IMR-90 (cell line): ENCODE measurements at regions not wholly inside any gene's neighbourhood (a gene's known extent, or its start where the extent isn't known, plus 50 kb on each side); places are given as distances from the start of the nearest gene placed in this dataset.

Experiments used
- ATAC-seq: fragments of 200-7000 bp; cut with Tn5 transposase; 2 replicates; pipeline ENCODE4 v1.9.1; 2020; ENCODE audit warnings: low read depth, mild to moderate bottlenecking, moderate library complexity
- BruUV-seq: library from RNA; stranded (reverse); fragments of 400-500 nt; replicated peaks from 2 replicates; lab custom pipeline; 2021; lab: Mats Ljungman, UMichigan
- CTCF ChIA-PET: fragments of 300-600 bp; formaldehyde crosslinking; extraction: SDS; loops from one replicate; lab custom pipeline; 2021; ENCODE audit warnings: antibody characterized with exemption; lab: Yijun Ruan, JAX
- POLR2A ChIA-PET: fragments of 300-600 bp; sonication (Branson Sonifier 250); formaldehyde crosslinking; loops from one replicate; lab custom pipeline; 2022; ENCODE audit warnings: antibody characterized with exemption; ENCODE audit not compliant: unreplicated experiment; lab: Charles Lee
- DNase-seq: peaks from one replicate; pipeline ENCODE4 v3.0.0; 2013
- H2AFZ ChIP-seq: replicated peaks from 2 replicates; pipeline ENCODE3; 2013; ENCODE audit warnings: low read length, mild to moderate bottlenecking; ENCODE audit not compliant: poor library complexity
- H2AK5ac ChIP-seq: 2 replicates; pipeline ENCODE4 v1.6.1; 2013; ENCODE audit warnings: low read depth, low read length, inconsistent platforms
- H2AK9ac ChIP-seq: replicated peaks from 2 replicates; pipeline ENCODE3; 2013; ENCODE audit warnings: mild to moderate bottlenecking, low read depth, low read length, moderate library complexity; ENCODE audit not compliant: poor library complexity
- H2BK120ac ChIP-seq: 2 replicates; pipeline ENCODE4 v1.6.1; 2013; ENCODE audit warnings: low read depth, low read length, inconsistent platforms
- H2BK15ac ChIP-seq: 3 replicates; pipeline ENCODE4 v1.6.1; 2013; ENCODE audit warnings: low read depth, low read length, inconsistent platforms
- H2BK20ac ChIP-seq: 2 replicates; pipeline ENCODE4 v1.6.1; 2013; ENCODE audit warnings: low read depth, mild to moderate bottlenecking, inconsistent platforms, low read length, moderate library complexity
- H2BK5ac ChIP-seq: 2 replicates; pipeline ENCODE4 v1.6.1; 2013; ENCODE audit warnings: mild to moderate bottlenecking, low read depth, low read length, inconsistent platforms; ENCODE audit not compliant: poor library complexity, severe bottlenecking
- H3K14ac ChIP-seq: replicated peaks from 2 replicates; pipeline ENCODE4 v1.6.1; 2013; ENCODE audit warnings: low read depth, low read length, inconsistent platforms
- H3K18ac ChIP-seq: 2 replicates; pipeline ENCODE4 v1.6.1; 2013; ENCODE audit warnings: low read depth, low read length, control low read depth
- H3K23ac ChIP-seq: 2 replicates; pipeline ENCODE4 v1.6.1; 2013; ENCODE audit warnings: low read depth, low read length, inconsistent platforms
- H3K27ac ChIP-seq: 2 replicates; pipeline ENCODE4 v1.5.1; 2013; ENCODE audit warnings: mild to moderate bottlenecking, control low read depth, low read length; ENCODE audit not compliant: insufficient read depth
- H3K27me3 ChIP-seq: 2 replicates; pipeline ENCODE4 v1.6.1; 2013; ENCODE audit warnings: low read length; ENCODE audit not compliant: control insufficient read depth, insufficient read depth
- H3K36me3 ChIP-seq: 2 replicates; pipeline ENCODE4 v1.6.1; 2013; ENCODE audit warnings: low read length, mixed read lengths; ENCODE audit not compliant: control insufficient read depth, insufficient read depth
- H3K4ac ChIP-seq: 2 replicates; pipeline ENCODE4 v1.6.1; 2013; ENCODE audit warnings: low read depth, low read length, inconsistent platforms
- H3K4me1 ChIP-seq: 2 replicates; pipeline ENCODE4 v1.6.1; 2013; ENCODE audit warnings: low read length, mixed read lengths; ENCODE audit not compliant: control insufficient read depth, insufficient read depth
- H3K4me2 ChIP-seq: 2 replicates; pipeline ENCODE4 v1.6.1; 2013; ENCODE audit warnings: low read depth, mild to moderate bottlenecking, control low read depth, low read length, moderate library complexity
- H3K4me3 ChIP-seq: 2 replicates; pipeline ENCODE4 v1.5.1; 2013; ENCODE audit warnings: low read depth, mild to moderate bottlenecking, control low read depth, low read length, moderate library complexity; ENCODE audit not compliant: insufficient read depth
- H3K56ac ChIP-seq: 2 replicates; pipeline ENCODE4 v1.6.1; 2013; ENCODE audit warnings: low read length, inconsistent platforms; ENCODE audit not compliant: insufficient read depth; ENCODE audit errors: extremely low read depth
- H3K79me1 ChIP-seq, 2 experiments: 2 replicates each; pipeline ENCODE4 v1.6.1; 2013; ENCODE audit warnings: low read length in 2 of 2, inconsistent platforms in 1 of 2, low read depth in 1 of 2
- H3K9ac ChIP-seq: 2 replicates; pipeline ENCODE4 v1.6.1; 2013; ENCODE audit warnings: low read depth, low read length, control low read depth
- H3K9me1 ChIP-seq: 2 replicates; pipeline ENCODE4 v1.6.1; 2013; ENCODE audit warnings: low read length, inconsistent platforms; ENCODE audit not compliant: insufficient read depth
- H3K9me3 ChIP-seq: 2 replicates; pipeline ENCODE4 v1.6.1; 2013; ENCODE audit warnings: low read length; ENCODE audit not compliant: control insufficient read depth, insufficient read depth
- H4K20me1 ChIP-seq: 2 replicates; pipeline ENCODE4 v1.6.1; 2013; ENCODE audit warnings: low read length, inconsistent platforms; ENCODE audit not compliant: insufficient read depth
- H4K5ac ChIP-seq: 2 replicates; pipeline ENCODE4 v1.6.1; 2013; ENCODE audit warnings: mild to moderate bottlenecking, low read depth, low read length, control low read depth
- H4K8ac ChIP-seq, 2 experiments: 2 replicates each; pipeline ENCODE4 v1.6.1; 2013; ENCODE audit warnings: low read depth in 2 of 2, low read length in 2 of 2, control low read depth in 1 of 2, inconsistent platforms in 1 of 2
- H4K91ac ChIP-seq: 2 replicates; pipeline ENCODE4 v1.6.1; 2013; ENCODE audit warnings: low read depth, low read length, inconsistent platforms; ENCODE audit not compliant: insufficient read depth
- CEBPB ChIP-seq: IDR thresholded peaks from 2 replicates; pipeline ENCODE4 v1.6.1; 2012; ENCODE audit warnings: low read depth, low read length, improper control_type of control experiment
- FOS ChIP-seq: fragments of 150-350 bp; IDR thresholded peaks from 2 replicates; pipeline ENCODE4 v1.6.1; 2016; ENCODE audit warnings: low read depth, low read length
- RCOR1 ChIP-seq: IDR thresholded peaks from 2 replicates; pipeline ENCODE4 v1.6.1; 2012; ENCODE audit warnings: mild to moderate bottlenecking, low read length, improper control_type of control experiment; ENCODE audit not compliant: insufficient replicate concordance
- RFX5 ChIP-seq: IDR thresholded peaks from 2 replicates; pipeline ENCODE4 v1.8.0; 2012; ENCODE audit warnings: low read depth, mild to moderate bottlenecking, low read length, moderate library complexity
- SMC3 ChIP-seq: fragments of 150-350 bp; IDR thresholded peaks from 2 replicates; pipeline ENCODE4 v1.6.1; 2016; ENCODE audit warnings: low read depth, mild to moderate bottlenecking, antibody characterized with exemption, low read length, moderate library complexity
- WGBS, 2 experiments: methylation state at CpG; one replicate each; pipeline versions ENCODE4 v1.1.5 to v1.1.7; 2013; ENCODE audit warnings: missing lambda C conversion rate in 2 of 2; ENCODE audit not compliant: insufficient read length in 1 of 2; ENCODE audit errors: extremely low coverage in 2 of 2; 5-methylcytosine and 5-hydroxymethylcytosine counted together
- dilution Hi-C: fragments of 300-500 bp; cut with HindIII; formaldehyde crosslinking; loops from one replicate; pipeline ENCODE4 v1.14.3; 2018; ENCODE audit warnings: low sequenced_read_pairs; ENCODE audit not compliant: unreplicated experiment
- in situ Hi-C: fragments of 300-500 bp; cut with MboI; formaldehyde crosslinking; loops from 3 replicates; pipeline ENCODE4 v1.14.3; 2019; ENCODE audit warnings: low sequenced_read_pairs, inconsistent platforms, mixed read lengths
- intact Hi-C: fragments of 100-400 bp; cut with micrococcal nuclease; formaldehyde crosslinking; loops from 2 replicates; pipeline ENCODE4 v1.10.0; 2022

- no peak overlapping the region for H3K27ac ChIP-seq
- WGBS, 2 experiments, result no CpG with 5 or more reads among the region's 2 CpGs
- in situ Hi-C loops (loop anchor here (25.0 kb wide), 2 partner anchors 1765 to 1915 kb away; no protein-coding TSS in a partner anchor), intact Hi-C loops (no loop called here), dilution Hi-C loops (no loop called here)
- no TSS peak for BruUV-seq
- H2BK120ac ChIP-seq, result no peak overlapping the region
- DNase-seq (no peak), ATAC-seq (no peak)
- TF ChIP-seq RCOR1, result no peak
- TF ChIP-seq FOS, result no peak
- no peak for TF ChIP-seq SMC3
- no peak for TF ChIP-seq RFX5
- TF ChIP-seq CEBPB, result no peak
- no peaks in the 10 kb centered on the region for H3K27me3 ChIP-seq
- H3K56ac ChIP-seq, result no peak overlapping the region
- H2BK15ac ChIP-seq, result no peak overlapping the region
- POLR2A ChIA-PET, result no interaction called here
- H3K4me3 ChIP-seq, result no peak overlapping the region
- no peak overlapping the region for H3K18ac ChIP-seq
- CTCF ChIA-PET, result no interaction called here
- H3K4me2 ChIP-seq, result no peak overlapping the region
- H2AK5ac ChIP-seq, result no peak overlapping the region
- H4K91ac ChIP-seq, result no peak overlapping the region
- H2BK20ac ChIP-seq, result no peak overlapping the region
- H3K36me3 ChIP-seq, result no peaks in the 10 kb centered on the region
- H3K14ac ChIP-seq, result no peak overlapping the region
- no peak overlapping the region for H3K4ac ChIP-seq
- H4K20me1 ChIP-seq, result no peaks in the 10 kb centered on the region
- no peak overlapping the region for H4K8ac ChIP-seq
- no peak overlapping the region for H2BK5ac ChIP-seq
- H3K23ac ChIP-seq, result no peak overlapping the region
- H2AFZ ChIP-seq, result no peak overlapping the region
- H3K9me1 ChIP-seq, result no peaks in the 10 kb centered on the region
- H3K9me3 ChIP-seq, result peaks cover 13% of the 10 kb centered on the region
- no peak overlapping the region for H2AK9ac ChIP-seq
- no peak overlapping the region for H3K9ac ChIP-seq
- H4K5ac ChIP-seq, result no peak overlapping the region
- H3K4me1 ChIP-seq, result no peaks in the 10 kb centered on the region
- H3K79me1 ChIP-seq, result no peaks in the 10 kb centered on the region
Measured at GRCh38 chr7:70872188-70872587, 259.8 kb upstream of the GALNT17 start.
